OCI-LY3 (cell line): ENCODE measurements at regions not wholly inside any gene's neighbourhood (a gene's known extent, or its start where the extent isn't known, plus 50 kb on each side); places are given as distances from the start of the nearest gene placed in this dataset.

Experiments
- EZH2phosphoT487 ChIP-seq: fragments of 200-600 bp; shearing (Covaris generic); IDR thresholded peaks from 2 replicates; pipeline ENCODE4 v1.6.1; 2018; ENCODE audit warnings: antibody characterized with exemption, mixed run types, low read depth
- TF ChIP-seq, protein P1 (sequence below): fragments of 200-600, 300-600 bp; sonication (generic); IDR thresholded peaks from 2 replicates; pipeline ENCODE4 v1.5.1; 2014; ENCODE audit warnings: antibody characterized with exemption, low read length, low read depth

DNA sequence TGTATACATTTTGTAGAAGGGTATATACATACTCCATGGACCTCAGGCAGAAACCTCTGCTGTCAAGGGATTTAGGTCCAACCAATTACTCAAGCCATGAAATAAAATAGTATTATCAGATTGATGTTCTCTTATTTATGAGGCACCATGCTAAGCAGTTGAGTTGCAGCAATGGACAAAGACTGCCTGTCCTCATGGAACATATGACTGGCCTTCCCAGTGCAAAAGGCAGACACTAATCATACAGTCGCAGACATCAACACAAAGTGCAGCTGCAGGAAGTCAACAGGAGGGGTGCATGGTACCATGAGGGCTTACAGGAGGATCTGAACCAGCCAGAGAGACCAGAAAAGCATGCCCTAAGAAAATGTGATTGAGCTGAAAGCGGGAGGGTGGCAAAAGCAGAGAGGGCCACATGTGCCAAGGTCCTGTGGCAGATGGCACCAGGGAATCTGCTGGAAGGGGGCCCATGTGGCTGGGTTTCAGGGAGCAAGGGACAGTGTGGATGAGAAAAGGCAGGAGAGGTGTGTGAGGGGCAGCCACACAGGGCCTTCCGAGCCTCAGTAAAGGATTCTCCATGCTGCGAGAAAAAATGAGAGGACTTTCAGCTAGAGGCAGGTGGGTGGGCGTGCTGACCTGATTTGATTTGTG, 61.4 kb upstream of the RNF152 start:
- TF ChIP-seq, protein P1, sequence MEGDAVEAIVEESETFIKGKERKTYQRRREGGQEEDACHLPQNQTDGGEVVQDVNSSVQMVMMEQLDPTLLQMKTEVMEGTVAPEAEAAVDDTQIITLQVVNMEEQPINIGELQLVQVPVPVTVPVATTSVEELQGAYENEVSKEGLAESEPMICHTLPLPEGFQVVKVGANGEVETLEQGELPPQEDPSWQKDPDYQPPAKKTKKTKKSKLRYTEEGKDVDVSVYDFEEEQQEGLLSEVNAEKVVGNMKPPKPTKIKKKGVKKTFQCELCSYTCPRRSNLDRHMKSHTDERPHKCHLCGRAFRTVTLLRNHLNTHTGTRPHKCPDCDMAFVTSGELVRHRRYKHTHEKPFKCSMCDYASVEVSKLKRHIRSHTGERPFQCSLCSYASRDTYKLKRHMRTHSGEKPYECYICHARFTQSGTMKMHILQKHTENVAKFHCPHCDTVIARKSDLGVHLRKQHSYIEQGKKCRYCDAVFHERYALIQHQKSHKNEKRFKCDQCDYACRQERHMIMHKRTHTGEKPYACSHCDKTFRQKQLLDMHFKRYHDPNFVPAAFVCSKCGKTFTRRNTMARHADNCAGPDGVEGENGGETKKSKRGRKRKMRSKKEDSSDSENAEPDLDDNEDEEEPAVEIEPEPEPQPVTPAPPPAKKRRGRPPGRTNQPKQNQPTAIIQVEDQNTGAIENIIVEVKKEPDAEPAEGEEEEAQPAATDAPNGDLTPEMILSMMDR, result no peak
- no peak for TF ChIP-seq EZH2phosphoT487
